ENCODE measurements at regions not wholly inside any gene's neighbourhood (a gene's known extent, or its start where the extent isn't known, plus 50 kb on each side); places are given as distances from the start of the nearest gene placed in this dataset.
"Not testable (repeated sequence)": the region's sequence is repeated elsewhere in the genome, so short reads cannot be mapped to it uniquely, and the experiment has no call there.

DNA sequence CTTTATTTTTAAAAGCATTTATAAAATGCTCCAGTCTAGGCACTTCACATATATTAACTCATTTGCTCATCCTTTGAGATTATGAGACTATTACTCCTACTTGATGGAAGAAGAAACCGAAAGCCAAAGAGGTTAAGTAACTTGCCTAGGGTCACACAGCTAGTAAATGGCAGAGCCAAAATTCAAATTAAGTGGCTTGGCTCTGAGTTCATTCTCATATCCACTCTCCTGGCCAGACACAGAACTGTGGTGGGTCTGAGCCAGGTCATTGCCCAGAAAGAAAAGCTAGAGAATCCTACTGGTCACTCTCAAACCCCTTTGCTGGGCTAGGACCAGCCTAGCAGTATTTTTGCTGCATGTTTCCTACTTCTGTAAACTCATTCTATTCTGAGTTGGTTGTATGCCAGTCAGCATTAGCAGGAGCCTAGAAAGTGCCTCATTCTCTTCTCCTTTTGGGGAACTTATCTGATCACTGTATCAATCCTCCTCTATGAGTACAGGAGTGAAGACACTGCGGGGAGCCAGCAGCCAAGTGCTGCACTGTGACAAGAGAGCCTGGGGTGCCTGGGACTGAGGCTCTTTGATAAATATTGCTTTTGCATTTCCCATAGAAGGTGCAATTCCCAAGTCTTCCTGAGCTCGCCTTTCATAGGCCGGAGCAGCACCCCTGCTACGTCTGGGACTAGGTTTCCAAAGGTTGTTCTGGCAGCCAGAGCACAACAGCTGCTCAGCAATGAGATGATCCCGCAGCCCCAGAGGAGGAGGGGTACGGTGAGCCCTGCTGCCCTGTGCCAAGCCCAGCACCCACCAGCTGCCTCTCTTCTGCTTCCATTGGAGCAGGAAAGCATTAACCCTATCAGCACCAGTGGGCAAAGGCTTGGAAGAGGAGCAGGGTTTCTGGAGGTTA lies 728.3 kb downstream of the MAFB start:
- BruUV-seq (replicated peaks), result no TSS peak
- no peak for FAIRE-seq
- no peak overlapping the region for H3K4me2 ChIP-seq (ENCODE audit: insufficient read depth, low read length)

DNA sequence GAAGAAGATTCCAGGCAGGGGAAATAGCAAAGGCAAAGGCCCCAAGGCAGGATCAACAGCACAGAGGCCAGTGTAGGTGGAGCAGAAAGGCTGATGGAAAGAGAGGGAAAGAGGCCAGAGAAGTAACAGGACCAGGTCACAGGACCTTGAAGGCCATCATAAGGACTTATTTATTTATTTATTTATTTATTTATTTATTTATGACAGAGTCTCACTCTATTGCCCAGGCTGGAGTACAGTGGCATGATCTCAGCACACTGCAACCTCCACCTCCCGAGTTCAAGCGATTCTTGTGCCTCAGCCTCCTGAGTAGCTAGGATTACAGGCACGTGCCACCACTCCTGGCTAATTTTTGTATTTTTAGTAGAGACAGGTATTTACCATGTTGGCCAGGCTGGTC lies 731.1 kb downstream of the MAFB start:
- H3K9me1 ChIP-seq (replicated peaks; ENCODE audit: control insufficient read depth, extremely low read depth, insufficient read depth, low read length); BruUV-seq (replicated peaks); H2AFZ ChIP-seq (ENCODE audit: low read depth, low read length); H3K9ac ChIP-seq (replicated peaks; ENCODE audit: extremely low read depth, insufficient read depth, low read length); CTCF ChIA-PET; POLR2A ChIA-PET; dilution Hi-C loops (cut with MboI; ENCODE audit: extremely low pct_ligation_motif_present, low sequenced_read_pairs); H3K4me1 ChIP-seq (ENCODE audit: control insufficient read depth, extremely low read depth, insufficient read depth, low read length); H3K36me3 ChIP-seq (ENCODE audit: control insufficient read depth in 2 of 2, extremely low read depth in 1 of 2, insufficient read depth in 2 of 2, low read length in 2 of 2); H3K9me3 ChIP-seq (replicated peaks; ENCODE audit: control insufficient read depth, insufficient read depth, low read length); intact Hi-C loops (cut with micrococcal nuclease); H4K20me1 ChIP-seq (replicated peaks; ENCODE audit: control insufficient read depth, extremely low read depth, insufficient read depth, low read length); H3K27ac ChIP-seq (ENCODE audit: insufficient read depth, low read depth, low read length); DNase-seq (ENCODE audit: low read depth, low spot score); H3K79me2 ChIP-seq (ENCODE audit: control insufficient read depth, insufficient read depth, low read length); H3K27me3 ChIP-seq (ENCODE audit: control insufficient read depth in 2 of 2, insufficient read depth in 2 of 2, low read length in 2 of 2); H3K4me2 ChIP-seq (ENCODE audit: insufficient read depth, low read length); FAIRE-seq; H3K4me3 ChIP-seq (replicated peaks in 1 of 3; ENCODE audit: insufficient read depth in 1 of 3, low read depth in 1 of 3, low read length in 3 of 3): not testable (repeated sequence)

More for the DNA sequence above, 728.3 kb downstream of the MAFB start:
- Histone ChIP-seq H4K20me1 (replicated peaks; ENCODE audit: control insufficient read depth, extremely low read depth, insufficient read depth, low read length) (no peaks in the 10 kb centered on the region), H3K4me3 (replicated peaks in 1 of 3; ENCODE audit: insufficient read depth in 1 of 3, low read depth in 1 of 3, low read length in 3 of 3) (no peak overlapping the region), H3K4me1 (ENCODE audit: control insufficient read depth, extremely low read depth, insufficient read depth, low read length) (no peaks in the 10 kb centered on the region), H3K27me3 (ENCODE audit: control insufficient read depth in 2 of 2, insufficient read depth in 2 of 2, low read length in 2 of 2) (no peaks in the 10 kb centered on the region), H3K9me3 (replicated peaks; ENCODE audit: control insufficient read depth, insufficient read depth, low read length) (no peaks in the 10 kb centered on the region), H3K9me1 (replicated peaks; ENCODE audit: control insufficient read depth, extremely low read depth, insufficient read depth, low read length) (no peaks in the 10 kb centered on the region), H2AFZ (ENCODE audit: low read depth, low read length) (no peak overlapping the region), H3K36me3 (ENCODE audit: control insufficient read depth in 2 of 2, extremely low read depth in 1 of 2, insufficient read depth in 2 of 2, low read length in 2 of 2) (no peaks in the 10 kb centered on the region), H3K9ac (replicated peaks; ENCODE audit: extremely low read depth, insufficient read depth, low read length) (no peak overlapping the region), H3K79me2 (ENCODE audit: control insufficient read depth, insufficient read depth, low read length) (no peaks in the 10 kb centered on the region), H3K27ac (ENCODE audit: insufficient read depth, low read depth, low read length) (no peak overlapping the region)
- intact Hi-C loops (cut with micrococcal nuclease) (no loop called here), dilution Hi-C loops (cut with MboI; ENCODE audit: extremely low pct_ligation_motif_present, low sequenced_read_pairs) (no loop called here)
- CTCF ChIA-PET, result no interaction called here
- no peak for DNase-seq (ENCODE audit: low read depth, low spot score)
- POLR2A ChIA-PET, result no interaction called here
- TF ChIP-seq GATA2 (IDR thresholded peaks at IDR 0.05; ENCODE audit: insufficient read depth, insufficient read length, low read depth, low read length) (no peak), MYC (IDR thresholded peaks at IDR 0.05; ENCODE audit: low read depth, low read length) (no peak), EZH2 (IDR thresholded peaks at IDR 0.05; ENCODE audit: borderline replicate concordance, low read depth, low read length, severe bottlenecking) (no peak), POLR2A (IDR thresholded peaks at IDR 0.05; ENCODE audit: low read depth, low read length) (no peak), POLR2AphosphoS5 (IDR thresholded peaks at IDR 0.05; ENCODE audit: insufficient read depth, low read depth, low read length) (no peak), FOS (IDR thresholded peaks at IDR 0.05; ENCODE audit: borderline replicate concordance, insufficient read depth, low read length) (no peak), CTCF (IDR thresholded peaks at IDR 0.05; ENCODE audit: extremely low read depth in 1 of 2, insufficient read depth in 1 of 2, low read depth in 1 of 2, low read length in 2 of 2) (no peak), JUN (IDR thresholded peaks at IDR 0.05; ENCODE audit: borderline replicate concordance, insufficient read depth, insufficient read length, low read depth) (no peak)
- TF ChIP-seq, protein P1, sequence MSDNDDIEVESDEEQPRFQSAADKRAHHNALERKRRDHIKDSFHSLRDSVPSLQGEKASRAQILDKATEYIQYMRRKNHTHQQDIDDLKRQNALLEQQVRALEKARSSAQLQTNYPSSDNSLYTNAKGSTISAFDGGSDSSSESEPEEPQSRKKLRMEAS (IDR thresholded peaks at IDR 0.05; ENCODE audit: insufficient read depth, insufficient read length), result no peak
